Retinal pigment epithelial cell (primary cell): ENCODE measurements at regions not wholly inside any gene's neighbourhood (a gene's known extent, or its start where the extent isn't known, plus 50 kb on each side); places are given as distances from the start of the nearest gene placed in this dataset.

Experiments
- DNase-seq: peaks from one replicate; pipeline ENCODE4 v3.0.0-alpha.2; 2010; ENCODE audit warnings: low read depth
- H3K4me3 ChIP-seq: 2 replicates; pipeline ENCODE4 v1.5.1; 2011; ENCODE audit warnings: mild to moderate bottlenecking, low read length, control low read depth, moderate library complexity
- CTCF ChIP-seq: conservative IDR thresholded peaks from 2 replicates; pipeline ENCODE4 v1.5.1; 2011; ENCODE audit warnings: low read depth, low read length, control low read depth, inconsistent platforms

DNA sequence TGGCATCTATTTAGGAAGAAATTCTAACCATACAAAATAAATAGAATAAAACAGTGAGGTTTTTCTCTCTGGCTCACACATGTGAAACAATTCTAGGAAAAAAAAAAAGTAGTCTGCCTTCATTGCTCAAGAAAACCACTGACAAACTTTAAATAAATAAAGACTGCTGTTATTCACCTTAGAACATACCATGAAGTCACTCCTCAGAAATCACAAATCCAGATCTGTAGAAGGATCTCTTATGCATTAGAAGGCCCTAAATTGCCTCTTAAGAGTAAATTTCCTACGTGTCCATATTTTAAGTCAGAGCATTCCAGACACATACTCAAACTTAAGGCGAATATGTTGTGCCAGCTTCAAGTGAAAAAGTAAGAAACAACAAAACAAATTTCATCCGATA is 217.3 kb downstream of the ZIC4 start:
- no peak for DNase-seq
- H3K4me3 ChIP-seq, result no peak overlapping the region
- TF ChIP-seq CTCF, result no peak

DNA sequence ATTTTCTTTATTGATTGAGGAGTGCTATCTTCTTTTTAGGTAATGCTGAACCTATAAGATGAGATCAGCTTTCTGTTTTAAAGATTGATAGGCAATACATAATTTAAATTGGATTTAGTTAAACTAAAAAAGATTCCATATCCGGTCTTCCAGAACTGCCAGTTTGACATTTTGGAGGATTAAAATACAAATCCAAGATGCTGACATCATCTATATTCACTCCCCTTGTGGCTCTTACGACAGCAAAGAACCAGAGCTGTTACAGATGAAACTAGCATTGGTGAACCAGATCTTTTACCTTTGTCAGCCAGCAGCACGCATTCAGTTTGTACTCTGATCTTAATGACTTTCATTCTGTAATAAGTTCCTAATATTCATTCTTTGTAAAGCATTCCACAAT is 218.7 kb downstream of the ZIC4 start:
- DNase-seq, result no peak
- H3K4me3 ChIP-seq, result no peak overlapping the region
- no peak for TF ChIP-seq CTCF

GRCh38 chr3:147185781-147186180 is 220.6 kb downstream of the ZIC4 start:
- no peak for TF ChIP-seq CTCF
- no peak for DNase-seq
- no peak overlapping the region for H3K4me3 ChIP-seq

DNA sequence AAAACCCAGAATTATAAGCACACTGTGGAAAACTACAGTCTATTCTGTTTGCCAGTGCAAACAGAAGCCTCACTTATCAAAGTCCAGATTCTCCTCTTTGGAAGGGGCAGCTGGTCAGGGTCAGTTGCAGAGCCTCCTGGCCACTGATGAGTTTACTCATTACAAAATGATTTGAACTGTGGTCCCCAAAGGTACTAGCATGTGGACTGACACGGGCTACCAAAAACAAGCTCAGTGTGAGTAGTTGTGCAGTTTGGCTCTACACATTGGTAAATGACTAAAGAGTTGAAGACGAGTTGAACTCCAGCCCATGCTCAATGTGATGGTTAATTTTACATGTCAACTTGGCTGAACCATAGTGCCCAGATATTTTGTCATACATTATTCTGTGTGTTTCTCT is 221.5 kb downstream of the ZIC4 start:
- no peak overlapping the region for H3K4me3 ChIP-seq
- DNase-seq, result no peak
- TF ChIP-seq CTCF, result no peak

GRCh38 chr3:147173257-147173656 is 233.1 kb downstream of the ZIC4 start:
- DNase-seq, result no peak
- no peak for TF ChIP-seq CTCF
- H3K4me3 ChIP-seq, result no peak overlapping the region

GRCh38 chr3:147162743-147163142 is 243.6 kb downstream of the ZIC4 start:
- no peak for TF ChIP-seq CTCF
- no peak for DNase-seq

DNA sequence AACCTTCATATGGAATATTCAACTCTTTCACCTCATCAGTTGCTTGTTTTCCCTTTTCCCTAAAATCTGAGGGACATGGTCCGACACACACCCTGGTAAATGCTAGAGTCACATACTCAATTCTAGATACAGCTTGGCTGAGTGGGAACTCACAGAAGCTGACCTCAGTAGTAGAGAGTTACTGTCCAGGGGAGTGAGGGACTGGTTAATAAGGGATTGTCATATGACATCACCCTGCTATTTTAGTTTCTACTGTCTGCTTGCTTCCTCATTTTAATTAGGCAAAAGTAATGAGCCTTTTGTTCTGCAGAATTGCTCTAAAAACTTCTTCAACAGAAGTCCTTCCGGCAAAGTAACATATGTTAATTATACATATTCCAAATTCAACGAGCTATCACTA is 244.5 kb downstream of the ZIC4 start:
- no peak overlapping the region for H3K4me3 ChIP-seq
- TF ChIP-seq CTCF, result no peak

More at GRCh38 chr3:147162743-147163142, 243.6 kb downstream of the ZIC4 start:
- H3K4me3 ChIP-seq, result no peak overlapping the region

More for the DNA sequence above, 244.5 kb downstream of the ZIC4 start:
- no peak for DNase-seq
